Adrenal gland (tissue), 9 donors: ENCODE measurements at regions not wholly inside any gene's neighbourhood (a gene's known extent, or its start where the extent isn't known, plus 50 kb on each side); places are given as distances from the start of the nearest gene placed in this dataset.

Experiments
- DNase-seq, 7 donors: peaks; one replicate each; pipeline ENCODE4 v3.0.0-alpha.2; 2019 to 2020
- H3K27ac ChIP-seq, 5 donors: fragments of 200-600 bp; sonication (generic) in 4 of 5; 1 replicate in 3 of 5; 2 replicates in 2 of 5; pipeline versions ENCODE4 v1.5.1 to v1.8.0; 2016 to 2020; ENCODE audit warnings: mild to moderate bottlenecking in 1 of 5
- H3K27me3 ChIP-seq: fragments of 200-600 bp; 2 replicates; pipeline ENCODE4 v1.8.0; 2021
- H3K36me3 ChIP-seq, 2 donors: fragments of 200-600 bp; replicated peaks in 1 of 2; 1 replicate in 1 of 2; 2 replicates in 1 of 2; pipeline versions ENCODE4 v1.5.1 to v1.8.0; 2018 to 2022
- H3K4me1 ChIP-seq, 2 donors: fragments of 200-600 bp; replicated peaks in 1 of 2; 1 replicate in 1 of 2; 2 replicates in 1 of 2; pipeline versions ENCODE4 v1.5.1 to v1.8.0; 2018 to 2021
- H3K4me3 ChIP-seq, 4 donors: fragments of 200-600 bp; sonication (generic) in 3 of 4; one replicate each; pipeline ENCODE4 v1.5.1; 2016 to 2018
- H3K9me3 ChIP-seq, 3 donors: fragments of 200-600 bp; sonication (generic) in 1 of 3; replicated peaks in 1 of 3; 1 replicate in 2 of 3; 2 replicates in 1 of 3; pipeline versions ENCODE4 v1.5.1 to v1.8.0; 2016 to 2021
- CTCF ChIP-seq, 6 experiments: fragments of 450-650 bp in 4 of 6; fragments of 200-600 bp in 2 of 6; sonication (generic) in 1 of 6; IDR thresholded peaks; 1 replicate in 5 of 6; 2 replicates in 1 of 6; pipeline versions ENCODE4 v1.5.1 to v1.8.0; 2016 to 2021; ENCODE audit warnings: antibody characterized with exemption in 6 of 6, mild to moderate bottlenecking in 2 of 6, moderate library complexity in 1 of 6
- POLR2A ChIP-seq, 2 donors: fragments of 450-650 bp; IDR thresholded peaks; one replicate each; pipeline ENCODE4 v1.6.1; 2017; ENCODE audit warnings: antibody characterized with exemption in 2 of 2, mild to moderate bottlenecking in 2 of 2, moderate library complexity in 1 of 2
- WGBS, 4 donors: extraction: QIAGEN DNeasy Blood & Tissue Kit in 2 of 4; methylation state at CpG; one replicate each; pipeline versions ENCODE4 v1.1.5 to v1.1.7; 2013 to 2017; 5-methylcytosine and 5-hydroxymethylcytosine counted together
- intact Hi-C, 2 donors: fragments of 100-400 bp; cut with DNase I; formaldehyde crosslinking; loops; one replicate each; pipeline versions ENCODE4 v1.14.1 to v1.15.0; 2022 to 2023
- donor health status: healthy with polysubstance abuse.
- donor health status: Bipolar disorder and iron deficiency.
- donor health status: DM: yes; HTN: yes; CAD: no.
- donor health status: DM: no; HTN: no; CAD: no.
- donor health status: DM: no; HTN: no; CAD: no.

- no peaks in the 10 kb centered on the region for H3K36me3 ChIP-seq
- DNase-seq, result no peak
- WGBS, 4 donors, result 92 to 98% (median 95%) methylated on average over 1 of the region's 1 CpG
- no peaks in the 10 kb centered on the region for H3K9me3 ChIP-seq
- H3K4me1 ChIP-seq, result peaks cover 0 to 5% of the 10 kb centered on the region in 2 donors
- H3K4me3 ChIP-seq, result no peak overlapping the region
- H3K27me3 ChIP-seq, result no peaks in the 10 kb centered on the region
- no peak for TF ChIP-seq CTCF (IDR thresholded peaks at IDR 0.05)
- no peak for TF ChIP-seq POLR2A (IDR thresholded peaks at IDR 0.05)
- intact Hi-C loops, result no loop called here
- no peak overlapping the region for H3K27ac ChIP-seq
These were observed 66.7 kb upstream of the HSPB3 start for GRCh38 chr5:54388811-54389210.

GRCh38 chr5:54388409-54388808 is 67.1 kb upstream of the HSPB3 start:
- intact Hi-C loops, result no loop called here
- TF ChIP-seq POLR2A (IDR thresholded peaks at IDR 0.05) (no peak), CTCF (IDR thresholded peaks at IDR 0.05) (no peak)
- H3K4me3 ChIP-seq, result no peak overlapping the region
- WGBS, 4 donors, result 66 to 72% (median 68%) methylated on average over 5 of the region's 5 CpGs
- H3K27ac ChIP-seq, result peak overlapping the region in 1 of 5 donors; percentile 21
- H3K36me3 ChIP-seq, result no peaks in the 10 kb centered on the region
- DNase-seq, result no peak
- H3K9me3 ChIP-seq, result no peaks in the 10 kb centered on the region
- H3K27me3 ChIP-seq, result no peaks in the 10 kb centered on the region
- peaks cover 0 to 5% of the 10 kb centered on the region in 2 donors for H3K4me1 ChIP-seq

GRCh38 chr5:54387659-54388232 is 67.8 kb upstream of the HSPB3 start:
- H3K4me1 ChIP-seq, result peaks cover 0 to 5% of the 10 kb centered on the region in 2 donors
- DNase-seq, result no peak
- no peaks in the 10 kb centered on the region for H3K36me3 ChIP-seq
- no peak overlapping the region for H3K4me3 ChIP-seq
- H3K27me3 ChIP-seq, result no peaks in the 10 kb centered on the region
- TF ChIP-seq CTCF (IDR thresholded peaks at IDR 0.05), result no peak
- no peak for TF ChIP-seq POLR2A (IDR thresholded peaks at IDR 0.05)
- WGBS, 4 donors, result 67 to 77% (median 71%) methylated on average over 3 of the region's 3 CpGs
- intact Hi-C loops, result no loop called here
- no peaks in the 10 kb centered on the region for H3K9me3 ChIP-seq
- H3K27ac ChIP-seq, result peak overlapping the region in 1 of 5 donors; percentile 21

- H3K4me1 ChIP-seq, result peaks cover 0 to 5% of the 10 kb centered on the region in 2 donors
- no peak overlapping the region for H3K27ac ChIP-seq
- no peaks in the 10 kb centered on the region for H3K27me3 ChIP-seq
- intact Hi-C loops, result no loop called here
- no peak overlapping the region for H3K4me3 ChIP-seq
- no peak for DNase-seq
- H3K36me3 ChIP-seq, result no peaks in the 10 kb centered on the region
- H3K9me3 ChIP-seq, result no peaks in the 10 kb centered on the region
- TF ChIP-seq POLR2A (IDR thresholded peaks at IDR 0.05), result no peak
- no peak for TF ChIP-seq CTCF (IDR thresholded peaks at IDR 0.05)
- WGBS, 4 donors, result 68 to 80% (median 72%) methylated on average over 4 of the region's 4 CpGs
These were observed 68.5 kb upstream of the HSPB3 start for GRCh38 chr5:54387031-54387430.
